ENCODE measurements at regions not wholly inside any gene's neighbourhood (a gene's known extent, or its start where the extent isn't known, plus 50 kb on each side); places are given as distances from the start of the nearest gene placed in this dataset.
"Not testable (repeated sequence)": the region's sequence is repeated elsewhere in the genome, so short reads cannot be mapped to it uniquely, and the experiment has no call there.

GRCh38 chr18:49725809-49726674, 87.3 kb downstream of the ACAA2 start:
- Histone ChIP-seq H3K27me3 (ENCODE audit: insufficient read depth, low read depth, severe bottlenecking) (no peaks in the 10 kb centered on the region), H3K4me3 (ENCODE audit: low read depth, low read length) (no peak overlapping the region), H3K9me3 (ENCODE audit: severe bottlenecking) (no peaks in the 10 kb centered on the region), H3K27ac (no peak overlapping the region), H3K36me3 (no peaks in the 10 kb centered on the region)
- TF ChIP-seq CTCF (IDR thresholded peaks at IDR 0.05; ENCODE audit: low read depth, low read length): peak; percentile 45
- peak; percentile 48 for DNase-seq

- no peak for DNase-seq
- TF ChIP-seq CTCF (IDR thresholded peaks at IDR 0.05; ENCODE audit: low read depth, low read length): no peak
- Histone ChIP-seq H3K27me3 (ENCODE audit: insufficient read depth, low read depth, severe bottlenecking) (no peaks in the 10 kb centered on the region), H3K9me3 (ENCODE audit: severe bottlenecking) (no peaks in the 10 kb centered on the region), H3K4me3 (ENCODE audit: low read depth, low read length) (no peak overlapping the region), H3K36me3 (no peaks in the 10 kb centered on the region), H3K27ac (no peak overlapping the region)
Measured at GRCh38 chr18:49723648-49724180, 89.6 kb downstream of the ACAA2 start.

- Histone ChIP-seq H3K27ac (no peak overlapping the region), H3K9me3 (ENCODE audit: severe bottlenecking) (no peaks in the 10 kb centered on the region), H3K36me3 (no peaks in the 10 kb centered on the region), H3K4me3 (ENCODE audit: low read depth, low read length) (no peak overlapping the region), H3K27me3 (ENCODE audit: insufficient read depth, low read depth, severe bottlenecking) (no peaks in the 10 kb centered on the region)
- TF ChIP-seq CTCF (IDR thresholded peaks at IDR 0.05; ENCODE audit: low read depth, low read length): no peak
- no peak for DNase-seq
Measured at GRCh38 chr18:49722477-49722876, 90.9 kb downstream of the ACAA2 start.

GRCh38 chr18:49721981-49722380, 91.4 kb downstream of the ACAA2 start:
- Histone ChIP-seq H3K36me3 (no peaks in the 10 kb centered on the region), H3K9me3 (ENCODE audit: severe bottlenecking) (no peaks in the 10 kb centered on the region), H3K27ac (no peak overlapping the region), H3K4me3 (ENCODE audit: low read depth, low read length) (no peak overlapping the region), H3K27me3 (ENCODE audit: insufficient read depth, low read depth, severe bottlenecking) (no peaks in the 10 kb centered on the region)
- TF ChIP-seq CTCF (IDR thresholded peaks at IDR 0.05; ENCODE audit: low read depth, low read length): no peak
- DNase-seq: no peak

- H3K4me3 ChIP-seq (ENCODE audit: low read depth, low read length); H3K36me3 ChIP-seq; H3K9me3 ChIP-seq (ENCODE audit: severe bottlenecking); H3K27me3 ChIP-seq (ENCODE audit: insufficient read depth, low read depth, severe bottlenecking); H3K27ac ChIP-seq; DNase-seq: not testable (repeated sequence)
Measured at GRCh38 chr18:49720944-49721343, 92.4 kb downstream of the ACAA2 start.

DNA sequence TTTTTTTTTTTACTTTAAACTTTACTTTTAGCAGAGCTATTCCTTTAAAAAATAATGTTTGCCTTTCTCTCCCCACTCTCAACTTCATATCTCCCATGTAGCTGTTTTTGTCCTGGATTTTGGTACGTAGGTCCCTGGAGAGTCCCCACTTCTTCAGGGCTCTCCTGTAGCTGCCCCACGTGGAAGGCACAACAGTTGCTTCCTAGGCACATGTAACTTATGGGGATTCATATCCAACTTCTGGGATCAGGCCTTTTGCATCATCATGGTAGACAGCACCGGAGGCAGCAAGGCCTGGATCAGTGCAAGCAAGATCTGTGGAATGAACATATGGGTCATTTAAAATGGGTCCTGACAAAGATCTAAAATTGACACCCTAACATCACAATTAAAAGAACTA, 95.7 kb downstream of the ACAA2 start:
- TF ChIP-seq CTCF (IDR thresholded peaks at IDR 0.05; ENCODE audit: low read depth, low read length): no peak
- Histone ChIP-seq H3K4me3 (ENCODE audit: low read depth, low read length) (no peak overlapping the region), H3K36me3 (no peaks in the 10 kb centered on the region), H3K9me3 (ENCODE audit: severe bottlenecking) (no peaks in the 10 kb centered on the region), H3K27me3 (ENCODE audit: insufficient read depth, low read depth, severe bottlenecking) (no peaks in the 10 kb centered on the region), H3K27ac (no peak overlapping the region)
- DNase-seq: no peak

All from WERI-Rb-1 (cell line).